Large intestine (tissue), 3 donors: ENCODE measurements at regions not wholly inside any gene's neighbourhood (a gene's known extent, or its start where the extent isn't known, plus 50 kb on each side); places are given as distances from the start of the nearest gene placed in this dataset.
A peak's percentile ranks its signal among the peaks of the same experiment; 100 is the strongest.

Experiments used
- DNase-seq, 2 donors: peaks; one replicate each; pipeline versions ENCODE4 v3.0.0 to v3.0.0-alpha.2; 2013
- H3K27ac ChIP-seq: one replicate; pipeline ENCODE4 v1.5.1; 2013; ENCODE audit warnings: low read length
- H3K27me3 ChIP-seq: 2 replicates; pipeline ENCODE4 v1.6.1; 2013; ENCODE audit warnings: low read length; ENCODE audit not compliant: control insufficient read depth, insufficient read depth
- H3K36me3 ChIP-seq: 2 replicates; pipeline ENCODE4 v1.6.1; 2013; ENCODE audit warnings: low read length; ENCODE audit not compliant: control insufficient read depth, insufficient read depth
- H3K4me1 ChIP-seq: one replicate; pipeline ENCODE4 v1.6.1; 2013; ENCODE audit warnings: low read length; ENCODE audit not compliant: control insufficient read depth, insufficient read depth
- H3K4me3 ChIP-seq: one replicate; pipeline ENCODE4 v1.5.1; 2013; ENCODE audit warnings: low read length
- H3K9me3 ChIP-seq: one replicate; pipeline ENCODE4 v1.6.1; 2013; ENCODE audit warnings: mild to moderate bottlenecking, low read depth, low read length, moderate library complexity; ENCODE audit not compliant: control insufficient read depth
- whole genome bisulfite sequencing: methylation state at CpG from one replicate; pipeline ENCODE4 v1.1.5; 2013; ENCODE audit warnings: low lambda C conversion rate; ENCODE audit not compliant: insufficient coverage; 5-methylcytosine and 5-hydroxymethylcytosine counted together

GRCh38 chr6:84920021-84920420 is 155.6 kb upstream of the TBX18 start:
- no peaks in the 10 kb centered on the region for H3K27me3 ChIP-seq
- no peaks in the 10 kb centered on the region for H3K9me3 ChIP-seq
- no peak for DNase-seq
- H3K36me3 ChIP-seq = no peaks in the 10 kb centered on the region
- H3K4me3 ChIP-seq = no peak overlapping the region
- no peaks in the 10 kb centered on the region for H3K4me1 ChIP-seq
- WGBS = 100% methylated on average over 1 of the region's 1 CpG
- H3K27ac ChIP-seq = no peak overlapping the region

GRCh38 chr6:84916704-84917103 is 152.3 kb upstream of the TBX18 start:
- no peak overlapping the region for H3K4me3 ChIP-seq
- H3K4me1 ChIP-seq = peaks cover 3% of the 10 kb centered on the region
- no peaks in the 10 kb centered on the region for H3K9me3 ChIP-seq
- H3K36me3 ChIP-seq = no peaks in the 10 kb centered on the region
- WGBS = no CpG with 5 or more reads among the region's 3 CpGs
- no peak overlapping the region for H3K27ac ChIP-seq
- DNase-seq = no peak
- H3K27me3 ChIP-seq = no peaks in the 10 kb centered on the region

- H3K36me3 ChIP-seq = no peaks in the 10 kb centered on the region
- peaks cover 3% of the 10 kb centered on the region for H3K4me1 ChIP-seq
- DNase-seq = peak in 1 of 2 donors; percentile 48
- H3K4me3 ChIP-seq = no peak overlapping the region
- H3K27ac ChIP-seq = no peak overlapping the region
- 33% methylated on average over 1 of the region's 12 CpGs for WGBS
- no peaks in the 10 kb centered on the region for H3K9me3 ChIP-seq
- H3K27me3 ChIP-seq = no peaks in the 10 kb centered on the region
Measured at GRCh38 chr6:84912472-84913322, 148.3 kb upstream of the TBX18 start.

DNA sequence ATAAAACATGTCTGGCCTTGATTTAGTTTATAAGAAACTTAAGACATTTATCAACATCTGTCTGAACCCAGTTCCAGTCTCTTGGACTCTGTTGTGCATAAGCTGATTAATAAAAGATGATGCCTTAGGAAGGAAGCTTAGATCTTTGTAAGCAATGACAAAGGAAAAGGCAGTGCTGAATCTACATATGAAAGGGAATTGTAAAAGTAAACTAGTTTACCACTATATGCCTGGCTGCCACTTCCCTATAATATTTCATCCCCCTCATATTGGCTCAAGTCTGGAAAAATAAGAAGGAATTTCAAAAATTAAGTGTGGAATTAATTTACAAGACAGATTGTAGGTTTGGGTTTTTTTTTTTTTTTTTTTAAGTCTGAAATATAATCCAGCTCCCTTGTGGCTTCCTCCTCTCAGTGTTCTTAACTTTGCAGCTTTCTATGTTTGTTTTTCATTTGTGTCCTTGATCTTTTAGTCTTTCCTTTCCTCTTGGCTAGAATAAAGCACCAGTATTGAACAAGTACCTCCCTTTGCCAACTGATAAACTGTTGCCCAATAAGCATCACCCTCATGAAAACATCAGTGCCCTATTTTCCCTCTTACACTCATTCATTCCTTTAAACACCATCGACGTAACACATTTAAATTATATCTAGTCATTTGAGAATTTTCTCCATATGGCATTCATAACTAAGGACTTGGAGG is 146.7 kb upstream of the TBX18 start:
- DNase-seq = no peak
- no peaks in the 10 kb centered on the region for H3K9me3 ChIP-seq
- peaks cover 3% of the 10 kb centered on the region for H3K4me1 ChIP-seq
- WGBS = 100% methylated on average over 2 of the region's 2 CpGs
- H3K36me3 ChIP-seq = no peaks in the 10 kb centered on the region
- H3K27ac ChIP-seq = no peak overlapping the region
- H3K4me3 ChIP-seq = no peak overlapping the region
- no peaks in the 10 kb centered on the region for H3K27me3 ChIP-seq

- Histone ChIP-seq H3K4me1 (peaks cover 3% of the 10 kb centered on the region), H3K27ac (no peak overlapping the region), H3K9me3 (no peaks in the 10 kb centered on the region), H3K36me3 (no peaks in the 10 kb centered on the region), H3K4me3 (no peak overlapping the region), H3K27me3 (no peaks in the 10 kb centered on the region)
- 72% methylated on average over 2 of the region's 3 CpGs for WGBS
- DNase-seq = no peak
Measured at GRCh38 chr6:84908304-84908904, 144.0 kb upstream of the TBX18 start.

DNA sequence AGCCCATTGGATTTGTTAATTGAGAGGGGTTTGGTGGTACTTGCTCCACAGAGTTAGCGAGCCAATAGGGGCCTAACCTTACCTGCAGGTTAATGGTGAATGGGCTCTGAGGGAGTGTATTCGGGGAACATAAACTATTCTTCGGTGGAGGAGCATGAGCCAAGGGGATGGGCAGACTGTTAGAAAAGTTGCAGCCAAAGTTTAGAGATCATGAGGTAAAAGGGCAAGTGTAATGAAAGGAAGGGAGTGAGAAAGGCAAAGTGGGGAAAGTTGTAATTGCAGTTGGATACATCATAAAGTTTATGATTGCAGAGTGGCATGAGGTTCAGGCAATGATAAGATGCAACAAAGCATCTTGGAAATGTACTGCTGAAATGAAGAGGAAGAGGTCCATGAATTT is 142.1 kb upstream of the TBX18 start:
- no peak for DNase-seq
- Histone ChIP-seq H3K27me3 (no peaks in the 10 kb centered on the region), H3K4me3 (no peak overlapping the region), H3K4me1 (no peaks in the 10 kb centered on the region), H3K9me3 (no peaks in the 10 kb centered on the region), H3K36me3 (no peaks in the 10 kb centered on the region), H3K27ac (no peak overlapping the region)
- WGBS = 86% methylated on average over 3 of the region's 3 CpGs

DNA sequence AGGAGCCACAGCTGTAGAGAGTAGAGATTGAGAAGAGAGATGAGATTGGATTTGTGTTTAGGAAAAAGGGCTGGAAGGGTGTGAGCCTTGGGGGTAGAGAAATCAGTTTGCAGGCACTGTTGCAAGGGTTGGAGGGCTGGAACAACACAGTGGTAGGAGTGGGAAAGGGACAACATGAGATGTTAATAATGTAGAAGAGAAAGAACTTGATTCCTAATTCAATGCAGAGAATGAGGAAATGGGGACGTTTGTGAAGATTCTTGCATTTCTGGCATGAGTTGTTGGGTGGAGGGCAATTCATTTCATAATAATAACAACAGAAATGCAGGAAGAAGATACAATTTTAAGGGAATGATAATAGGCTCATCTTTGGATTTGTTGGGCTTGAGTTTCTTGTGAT is 141.4 kb upstream of the TBX18 start:
- no peaks in the 10 kb centered on the region for H3K4me1 ChIP-seq
- H3K27me3 ChIP-seq = no peaks in the 10 kb centered on the region
- DNase-seq = no peak
- H3K9me3 ChIP-seq = no peaks in the 10 kb centered on the region
- H3K4me3 ChIP-seq = no peak overlapping the region
- H3K36me3 ChIP-seq = no peaks in the 10 kb centered on the region
- 89% methylated on average over 1 of the region's 1 CpG for WGBS
- H3K27ac ChIP-seq = no peak overlapping the region

DNA sequence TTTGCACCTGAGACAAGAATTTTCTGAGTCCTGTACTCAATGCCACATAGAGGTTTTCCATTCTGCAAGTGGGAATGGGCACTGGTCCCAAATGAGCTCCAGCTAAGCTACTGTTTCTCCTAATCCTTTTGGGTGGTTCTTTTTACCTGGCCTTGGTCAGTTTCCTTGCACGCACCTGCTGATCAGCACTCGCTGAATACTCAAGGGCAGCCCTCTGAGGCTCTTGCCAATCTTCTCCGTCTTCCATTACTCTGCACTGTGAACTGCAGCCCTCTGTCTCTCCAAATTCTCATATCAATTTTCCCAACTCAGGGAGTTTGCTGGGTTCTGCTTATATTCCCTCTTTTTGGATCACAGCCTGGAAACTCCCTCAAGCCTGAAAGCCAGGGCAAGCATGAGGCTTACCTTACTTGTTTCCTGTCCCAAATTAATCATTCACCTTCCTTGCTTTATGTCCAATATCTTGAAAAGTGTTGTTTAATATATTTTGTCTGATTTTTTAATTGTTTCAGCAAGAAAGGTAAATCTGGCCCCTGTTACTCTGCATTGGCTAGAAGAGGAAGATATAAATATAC is 138.0 kb upstream of the TBX18 start:
- 80% methylated on average over 1 of the region's 3 CpGs for WGBS

DNA sequence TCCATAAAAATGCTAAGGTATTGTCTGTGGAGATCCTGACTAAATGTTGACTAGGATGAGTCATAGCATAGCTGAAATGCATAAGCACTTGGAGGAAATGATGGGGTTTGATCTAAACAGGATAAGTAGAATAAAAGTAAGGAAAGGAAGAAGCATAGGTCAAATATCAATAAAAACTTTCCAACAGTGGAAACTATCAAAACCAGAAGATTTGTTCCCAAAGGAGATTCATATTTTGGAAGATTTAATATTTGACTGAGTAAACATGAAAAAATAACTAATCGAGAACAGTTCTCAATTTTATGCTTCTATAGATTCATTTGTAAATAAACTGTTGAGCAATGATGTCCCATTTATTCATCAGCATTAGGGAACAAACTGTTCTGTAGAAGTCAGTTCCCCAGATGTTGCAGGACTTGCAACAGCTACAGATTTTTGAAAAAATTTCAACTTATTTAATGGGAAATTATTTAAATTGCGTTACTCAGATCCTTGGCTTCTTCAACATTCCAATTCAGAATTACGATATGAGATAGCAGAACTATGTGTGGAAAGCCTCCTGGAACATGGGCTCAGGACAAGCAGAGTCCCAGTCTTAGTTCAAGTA is 133.7 kb upstream of the TBX18 start:
- no peaks in the 10 kb centered on the region for H3K9me3 ChIP-seq
- H3K4me1 ChIP-seq = no peaks in the 10 kb centered on the region
- no peak for DNase-seq
- no peaks in the 10 kb centered on the region for H3K36me3 ChIP-seq
- WGBS = 100% methylated on average over 2 of the region's 3 CpGs
- H3K27me3 ChIP-seq = no peaks in the 10 kb centered on the region
- H3K27ac ChIP-seq = no peak overlapping the region
- no peak overlapping the region for H3K4me3 ChIP-seq

More for the DNA sequence above, 138.0 kb upstream of the TBX18 start:
- no peaks in the 10 kb centered on the region for H3K36me3 ChIP-seq
- no peaks in the 10 kb centered on the region for H3K27me3 ChIP-seq
- no peaks in the 10 kb centered on the region for H3K9me3 ChIP-seq
- no peak for DNase-seq
- H3K27ac ChIP-seq = no peak overlapping the region
- no peak overlapping the region for H3K4me3 ChIP-seq
- H3K4me1 ChIP-seq = no peaks in the 10 kb centered on the region

DNA sequence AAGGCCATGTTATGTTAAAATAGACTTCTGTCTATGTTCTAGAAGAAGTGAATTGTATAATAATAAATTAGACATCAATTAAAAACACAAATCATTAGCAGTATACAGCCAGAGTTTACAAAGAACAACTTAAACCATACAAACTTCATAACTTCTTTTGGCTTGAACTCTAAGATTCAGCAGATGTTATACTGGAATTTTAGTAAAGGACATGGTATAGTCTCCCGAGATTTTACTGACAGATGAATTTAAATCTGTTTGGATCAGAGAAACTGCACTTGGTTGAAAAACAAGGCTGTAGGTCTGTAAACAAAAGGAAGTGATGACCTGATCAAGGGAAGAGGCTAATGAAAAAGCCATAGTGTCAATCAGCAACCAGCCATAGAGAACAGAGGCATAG is 132.6 kb upstream of the TBX18 start:
- Histone ChIP-seq H3K9me3 (no peaks in the 10 kb centered on the region), H3K4me1 (no peaks in the 10 kb centered on the region), H3K36me3 (no peaks in the 10 kb centered on the region), H3K4me3 (no peak overlapping the region), H3K27me3 (no peaks in the 10 kb centered on the region), H3K27ac (no peak overlapping the region)
- WGBS = no CpG with 5 or more reads among the region's 1 CpG
- no peak for DNase-seq
